Transverse colon (tissue), 3 donors: ENCODE measurements at regions not wholly inside any gene's neighbourhood (a gene's known extent, or its start where the extent isn't known, plus 50 kb on each side); places are given as distances from the start of the nearest gene placed in this dataset.

Source experiments
- CTCF ChIP-seq, 5 experiments: fragments of 200-600 bp in 3 of 5; fragments of 450-650 bp in 2 of 5; sonication (generic) in 3 of 5; IDR thresholded peaks; 1 replicate in 2 of 5; 2 replicates in 3 of 5; pipeline ENCODE4 v1.5.1; 2016 to 2017; ENCODE audit warnings: antibody characterized with exemption in 5 of 5, inconsistent platforms in 3 of 5, mild to moderate bottlenecking in 2 of 5, moderate library complexity in 1 of 5
- POLR2A ChIP-seq: fragments of 450-650 bp; IDR thresholded peaks from one replicate; pipeline ENCODE4 v1.6.1; 2016; ENCODE audit warnings: antibody characterized with exemption, mild to moderate bottlenecking, moderate library complexity

GRCh38 chr6:44702292-44702691, 314.8 kb downstream of the CDC5L start:
- no peak for TF ChIP-seq CTCF (IDR thresholded peaks at IDR 0.05)
- no peak for TF ChIP-seq POLR2A
